BLaER1 treated with 17β-estradiol and CSF1 and Interleukin-3, amounts not matched to agents 10 nM and 100 nM (cell line): ENCODE measurements at regions not wholly inside any gene's neighbourhood (a gene's known extent, or its start where the extent isn't known, plus 50 kb on each side); places are given as distances from the start of the nearest gene placed in this dataset.

Experiments used
- H3K27ac ChIP-seq, 11 experiments: shearing (Covaris generic); formaldehyde crosslinking; 2 replicates each; pipeline ENCODE4 v1.8.1; 2022
- H3K27me3 ChIP-seq, 11 experiments: shearing (Covaris generic); formaldehyde crosslinking; 2 replicates each; pipeline ENCODE4 v1.8.1; 2022
- H3K36me3 ChIP-seq, 11 experiments: shearing (Covaris generic); formaldehyde crosslinking; 2 replicates each; pipeline ENCODE4 v1.8.1; 2022
- H3K4me1 ChIP-seq, 10 experiments: shearing (Covaris generic); formaldehyde crosslinking; 2 replicates each; pipeline ENCODE4 v1.8.1; 2022
- H3K4me2 ChIP-seq, 11 experiments: shearing (Covaris generic); formaldehyde crosslinking; 2 replicates each; pipeline ENCODE4 v1.8.1; 2022
- H3K4me3 ChIP-seq, 10 experiments: shearing (Covaris generic); formaldehyde crosslinking; 2 replicates each; pipeline ENCODE4 v1.8.1; 2022
- H3K9ac ChIP-seq, 11 experiments: shearing (Covaris generic); formaldehyde crosslinking; 2 replicates each; pipeline ENCODE4 v1.8.1; 2022
- H3K9me3 ChIP-seq, 11 experiments: shearing (Covaris generic); formaldehyde crosslinking; replicated peaks in 1 of 11; 2 replicates each; pipeline ENCODE4 v1.8.1; 2022
- H4K20me1 ChIP-seq, 11 experiments: shearing (Covaris generic); formaldehyde crosslinking; 2 replicates each; pipeline ENCODE4 v1.8.1; 2022
- Cebpa-rat ChIP-seq, 11 experiments: shearing (Covaris generic); IDR thresholded peaks; 2 replicates each; pipeline ENCODE4 v1.8.1; 2022

DNA sequence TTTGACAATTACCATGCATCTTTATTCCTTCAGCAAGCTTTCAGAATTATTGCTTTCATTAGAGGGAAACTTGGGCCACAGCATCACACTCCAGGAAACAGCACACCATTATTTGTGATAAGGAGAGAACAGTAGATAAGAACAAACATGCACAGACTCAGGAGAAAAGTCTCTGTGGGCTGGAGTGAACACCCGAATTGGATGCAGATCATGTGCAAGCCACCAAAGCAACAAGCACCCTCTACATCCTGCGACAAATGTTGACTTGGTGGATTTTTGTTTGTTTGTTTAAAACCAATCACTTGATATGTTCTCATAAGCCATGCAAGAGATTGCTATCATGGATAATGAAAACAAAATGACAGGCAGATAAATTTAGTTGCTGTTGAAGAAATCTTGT is 67.7 kb upstream of the ZFP64 start:
- no peaks in the 10 kb centered on the region for H3K4me1 ChIP-seq
- H4K20me1 ChIP-seq = no peaks in the 10 kb centered on the region
- H3K27ac ChIP-seq = no peak overlapping the region
- H3K4me2 ChIP-seq = no peak overlapping the region
- H3K27me3 ChIP-seq = no peaks in the 10 kb centered on the region
- H3K36me3 ChIP-seq = no peaks in the 10 kb centered on the region
- peaks cover 0 to 22% (median 8%) of the 10 kb centered on the region in 11 experiments; a peak in 13 of 22 replicates for H3K9me3 ChIP-seq
- no peak for TF ChIP-seq Cebpa-rat (IDR thresholded peaks at IDR 0.05)
- no peak overlapping the region for H3K9ac ChIP-seq
- H3K4me3 ChIP-seq = no peak overlapping the region

- no peak overlapping the region for H3K4me3 ChIP-seq
- no peak overlapping the region for H3K4me2 ChIP-seq
- no peak for TF ChIP-seq Cebpa-rat (IDR thresholded peaks at IDR 0.05)
- H3K4me1 ChIP-seq = no peaks in the 10 kb centered on the region
- no peak overlapping the region for H3K27ac ChIP-seq
- no peaks in the 10 kb centered on the region for H3K36me3 ChIP-seq
- peaks cover 0 to 17% (median 11%) of the 10 kb centered on the region in 11 experiments; a peak in 13 of 22 replicates for H3K9me3 ChIP-seq
- no peaks in the 10 kb centered on the region for H3K27me3 ChIP-seq
- H3K9ac ChIP-seq = no peak overlapping the region
- H4K20me1 ChIP-seq = no peaks in the 10 kb centered on the region
Measured at GRCh38 chr20:52256454-52256853, 64.9 kb upstream of the ZFP64 start.

DNA sequence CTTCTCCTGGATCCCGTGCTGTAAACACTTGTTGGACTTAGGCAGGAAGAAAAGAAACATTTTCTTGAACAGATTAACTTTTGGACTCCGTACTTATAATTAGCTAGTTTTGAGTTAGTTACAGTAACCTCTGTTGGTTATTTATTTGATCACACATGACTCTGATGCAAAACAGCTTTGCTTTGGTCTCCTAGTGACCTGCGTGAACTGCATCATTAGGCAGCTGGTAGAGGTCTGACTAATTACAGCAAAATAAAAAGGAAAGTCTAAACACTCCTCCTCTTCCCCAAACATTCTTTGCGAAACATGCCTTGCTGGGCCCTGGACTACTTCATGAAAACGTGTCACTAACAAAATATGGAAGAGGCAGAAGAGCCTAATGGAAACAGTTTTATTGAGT is 61.1 kb upstream of the ZFP64 start:
- TF ChIP-seq Cebpa-rat (IDR thresholded peaks at IDR 0.05) = no peak
- Histone ChIP-seq H3K9ac (no peak overlapping the region), H3K27ac (no peak overlapping the region), H3K4me1 (no peaks in the 10 kb centered on the region), H3K27me3 (no peaks in the 10 kb centered on the region), H3K4me2 (no peak overlapping the region), H3K36me3 (no peaks in the 10 kb centered on the region), H3K4me3 (no peak overlapping the region), H3K9me3 (peaks cover 0 to 19% (median 3%) of the 10 kb centered on the region in 11 experiments; a peak in 11 of 22 replicates), H4K20me1 (no peaks in the 10 kb centered on the region)

DNA sequence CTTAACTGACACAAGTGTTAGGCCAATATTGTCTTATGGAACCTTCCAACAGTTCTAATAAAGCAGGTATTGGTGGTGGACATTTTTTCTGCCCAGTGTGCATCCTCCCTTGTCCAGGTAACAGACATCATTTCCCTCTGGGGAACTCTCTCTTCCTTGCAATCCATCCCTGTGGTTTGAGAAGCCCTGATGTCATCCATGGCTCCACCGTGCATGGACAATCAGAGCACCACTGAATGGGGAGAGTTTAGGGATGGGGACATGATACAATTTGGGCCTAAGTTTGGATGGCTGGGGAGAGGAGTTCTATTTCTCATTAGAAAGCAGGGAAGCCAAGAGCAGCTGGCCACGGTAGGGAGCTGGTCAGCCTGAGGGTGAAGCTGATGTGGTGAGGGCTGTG is 60.2 kb upstream of the ZFP64 start:
- no peaks in the 10 kb centered on the region for H3K4me1 ChIP-seq
- H4K20me1 ChIP-seq = no peaks in the 10 kb centered on the region
- TF ChIP-seq Cebpa-rat (IDR thresholded peaks at IDR 0.05) = no peak
- peaks cover 0 to 23% (median 7%) of the 10 kb centered on the region in 11 experiments; a peak in 11 of 22 replicates for H3K9me3 ChIP-seq
- no peaks in the 10 kb centered on the region for H3K36me3 ChIP-seq
- no peaks in the 10 kb centered on the region for H3K27me3 ChIP-seq
- no peak overlapping the region for H3K4me3 ChIP-seq
- H3K4me2 ChIP-seq = no peak overlapping the region
- no peak overlapping the region for H3K9ac ChIP-seq
- no peak overlapping the region for H3K27ac ChIP-seq

- peaks cover 0 to 23% (median 7%) of the 10 kb centered on the region in 11 experiments; a peak in 11 of 22 replicates for H3K9me3 ChIP-seq
- no peaks in the 10 kb centered on the region for H3K36me3 ChIP-seq
- H3K27ac ChIP-seq = no peak overlapping the region
- H3K9ac ChIP-seq = no peak overlapping the region
- H3K4me2 ChIP-seq = no peak overlapping the region
- H3K4me1 ChIP-seq = no peaks in the 10 kb centered on the region
- no peak for TF ChIP-seq Cebpa-rat (IDR thresholded peaks at IDR 0.05)
- H4K20me1 ChIP-seq = no peaks in the 10 kb centered on the region
- H3K27me3 ChIP-seq = no peaks in the 10 kb centered on the region
- no peak overlapping the region for H3K4me3 ChIP-seq
Measured at GRCh38 chr20:52251136-52251700, 59.6 kb upstream of the ZFP64 start.

DNA sequence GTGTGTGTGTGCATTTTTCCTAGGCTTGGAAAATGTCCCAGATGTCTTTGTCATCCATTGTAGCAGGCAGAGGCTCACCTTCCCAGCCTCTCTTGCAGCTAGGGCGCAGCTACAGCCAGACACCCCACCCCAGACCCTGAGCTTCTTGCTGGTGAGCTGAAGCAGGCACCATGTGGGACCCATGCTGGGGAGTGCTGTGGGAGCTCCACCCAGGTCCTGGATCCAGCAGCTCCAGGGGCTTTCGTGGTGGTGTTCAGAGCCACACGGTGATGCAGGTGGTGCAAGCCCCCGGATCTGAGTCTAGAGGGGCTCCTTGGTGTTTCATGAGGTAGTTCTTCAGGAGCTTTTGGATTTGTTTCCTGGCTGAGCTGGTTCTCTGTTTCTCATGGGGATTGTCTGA is 56.0 kb upstream of the ZFP64 start:
- H3K4me3 ChIP-seq = no peak overlapping the region
- no peak for TF ChIP-seq Cebpa-rat (IDR thresholded peaks at IDR 0.05)
- H3K27me3 ChIP-seq = no peaks in the 10 kb centered on the region
- H4K20me1 ChIP-seq = no peaks in the 10 kb centered on the region
- H3K9me3 ChIP-seq = peaks cover 0 to 13% (median 6%) of the 10 kb centered on the region in 11 experiments; a peak in 8 of 22 replicates
- no peak overlapping the region for H3K4me2 ChIP-seq
- H3K27ac ChIP-seq = no peak overlapping the region
- H3K4me1 ChIP-seq = peaks cover 0 to 10% (median 0%) of the 10 kb centered on the region in 10 experiments; a peak in 6 of 20 replicates
- H3K36me3 ChIP-seq = no peaks in the 10 kb centered on the region
- H3K9ac ChIP-seq = no peak overlapping the region

- Histone ChIP-seq H4K20me1 (no peaks in the 10 kb centered on the region), H3K36me3 (no peaks in the 10 kb centered on the region), H3K9me3 (peaks cover 0 to 13% (median 6%) of the 10 kb centered on the region in 11 experiments; a peak in 8 of 22 replicates), H3K4me1 (peaks cover 0 to 17% (median 0%) of the 10 kb centered on the region in 10 experiments; a peak in 7 of 20 replicates), H3K4me2 (no peak overlapping the region), H3K9ac (no peak overlapping the region), H3K4me3 (no peak overlapping the region), H3K27me3 (no peaks in the 10 kb centered on the region), H3K27ac (no peak overlapping the region)
- TF ChIP-seq Cebpa-rat (IDR thresholded peaks at IDR 0.05) = no peak
Measured at GRCh38 chr20:52246366-52246765, 54.8 kb upstream of the ZFP64 start.

DNA sequence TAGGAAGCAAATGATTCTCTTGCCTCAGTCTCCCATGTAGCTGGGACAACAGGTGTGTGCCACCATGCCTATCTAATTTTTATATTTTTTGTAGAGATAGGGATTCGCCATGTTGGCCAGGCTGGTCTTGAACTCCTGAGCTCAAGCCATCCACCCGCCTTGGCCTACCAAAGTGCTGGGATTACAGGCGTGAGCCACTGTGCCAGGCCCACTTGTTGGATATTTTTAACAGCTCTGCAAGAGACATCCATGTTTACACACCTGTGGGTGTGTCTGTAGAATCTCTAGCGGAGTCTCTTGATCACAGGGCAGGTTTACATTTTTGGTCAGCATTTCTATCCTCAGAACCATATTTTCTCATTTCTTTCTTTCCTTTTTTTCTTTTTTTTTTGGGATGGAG is 53.1 kb upstream of the ZFP64 start:
- peaks cover 0 to 13% (median 6%) of the 10 kb centered on the region in 11 experiments; a peak in 8 of 22 replicates for H3K9me3 ChIP-seq
- TF ChIP-seq Cebpa-rat (IDR thresholded peaks at IDR 0.05) = no peak
- no peaks in the 10 kb centered on the region for H4K20me1 ChIP-seq
- H3K4me1 ChIP-seq = peaks cover 0 to 17% (median 0%) of the 10 kb centered on the region in 10 experiments; a peak in 7 of 20 replicates
- H3K4me2 ChIP-seq = no peak overlapping the region
- H3K4me3 ChIP-seq = no peak overlapping the region
- H3K36me3 ChIP-seq = no peaks in the 10 kb centered on the region
- H3K27ac ChIP-seq = no peak overlapping the region
- no peak overlapping the region for H3K9ac ChIP-seq
- no peaks in the 10 kb centered on the region for H3K27me3 ChIP-seq

DNA sequence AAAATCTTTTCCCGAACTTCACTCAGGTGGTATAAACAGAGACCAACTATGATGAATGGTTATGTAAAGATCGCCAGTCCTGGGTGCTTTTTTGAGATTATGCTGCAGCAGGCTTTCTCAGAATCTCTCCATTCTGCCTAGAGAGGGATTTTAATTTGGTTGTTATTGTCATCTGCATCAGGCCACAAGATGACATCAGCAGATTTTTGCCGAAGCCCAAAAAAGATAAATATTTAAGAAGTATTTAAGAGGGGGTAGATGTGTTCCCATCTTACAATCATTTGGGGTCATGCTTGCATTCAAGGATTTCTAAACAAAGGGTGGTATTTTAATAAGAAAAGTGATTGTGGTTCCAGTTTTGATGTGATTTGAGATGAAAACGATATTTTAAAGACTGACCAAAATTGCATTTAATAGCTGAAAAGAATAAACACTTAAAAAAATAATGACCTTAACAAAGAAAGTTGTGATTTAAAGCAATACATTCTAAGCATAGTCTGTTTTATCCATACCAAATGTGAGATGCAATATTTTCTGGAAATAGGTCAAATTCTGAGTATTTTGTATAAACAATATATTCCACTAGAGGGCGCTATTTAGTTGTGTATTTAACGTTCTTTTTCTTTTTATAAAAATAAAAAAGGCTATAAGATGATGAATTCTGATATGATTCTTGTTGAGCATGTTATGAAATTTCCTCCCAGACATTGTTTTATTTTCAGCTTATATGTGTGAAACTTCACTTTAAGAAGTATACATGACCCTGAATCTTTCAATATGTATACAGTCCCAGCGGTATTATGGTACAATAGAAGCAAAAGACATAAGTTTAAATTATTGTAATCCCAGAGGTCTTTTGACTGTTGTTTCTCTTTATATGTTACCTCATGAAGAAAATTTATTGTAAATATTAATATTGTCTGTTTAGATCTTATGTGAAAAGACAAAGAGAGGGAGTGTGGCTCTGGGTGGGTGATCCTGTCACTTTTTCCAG is 51.0 kb upstream of the ZFP64 start:
- Histone ChIP-seq H3K4me3 (no peak overlapping the region), H3K27me3 (no peaks in the 10 kb centered on the region), H3K27ac (no peak overlapping the region), H3K9me3 (peaks cover 0 to 4% (median 3%) of the 10 kb centered on the region in 11 experiments; a peak in 7 of 22 replicates), H3K4me2 (no peak overlapping the region; a peak in 1 of 22 replicates), H3K36me3 (no peaks in the 10 kb centered on the region), H3K4me1 (peaks cover 0 to 17% (median 0%) of the 10 kb centered on the region in 10 experiments; a peak in 7 of 20 replicates), H3K9ac (no peak overlapping the region), H4K20me1 (no peaks in the 10 kb centered on the region; a peak in 1 of 22 replicates)
- TF ChIP-seq Cebpa-rat (IDR thresholded peaks at IDR 0.05) = no peak
